HL-60 (cell line): ENCODE measurements at regions not wholly inside any gene's neighbourhood (a gene's known extent, or its start where the extent isn't known, plus 50 kb on each side); places are given as distances from the start of the nearest gene placed in this dataset.
A peak's percentile ranks its signal among the peaks of the same experiment; 100 is the strongest.

Experiments
- DNase-seq, 2 experiments: peaks; one replicate each; pipeline ENCODE4 v3.0.0-alpha.2; 2010 to 2020; ENCODE audit warnings: low read depth in 1 of 2, low spot score in 1 of 2
- H3K27ac ChIP-seq: fragments of 250-450 bp; sonication (Bioruptor Pico); replicated peaks from 2 replicates; pipeline ENCODE4 v1.5.1; 2020; ENCODE audit warnings: mild to moderate bottlenecking, moderate library complexity
- H3K27me3 ChIP-seq: fragments of 250-450 bp; sonication (Bioruptor Pico); 2 replicates; pipeline ENCODE4 v1.5.1; 2021; ENCODE audit warnings: mild to moderate bottlenecking, moderate library complexity; ENCODE audit not compliant: insufficient read depth, poor library complexity, severe bottlenecking
- H3K4me3 ChIP-seq: replicated peaks from 2 replicates; pipeline ENCODE4 v1.5.1; 2011; ENCODE audit warnings: mild to moderate bottlenecking, control low read depth, low read length; ENCODE audit not compliant: insufficient read depth
- GABPA ChIP-seq: IDR thresholded peaks from 2 replicates; pipeline ENCODE4 v1.6.1; 2012; ENCODE audit warnings: low read depth
- POLR2AphosphoS5 ChIP-seq: IDR thresholded peaks from 2 replicates; pipeline ENCODE4 v1.6.1; 2012; ENCODE audit warnings: low read depth
- SPI1 ChIP-seq: IDR thresholded peaks from 2 replicates; pipeline ENCODE4 v1.6.1; 2012; ENCODE audit warnings: low read depth, mild to moderate bottlenecking, borderline replicate concordance
- TF ChIP-seq, protein P1 (sequence below): IDR thresholded peaks from one replicate; pipeline ENCODE4 v1.5.1; 2011; ENCODE audit warnings: low read length, control low read depth, inconsistent platforms; ENCODE audit not compliant: insufficient read depth
- TF ChIP-seq, protein P2 (sequence below): IDR thresholded peaks from 2 replicates; pipeline ENCODE4 v1.6.1; 2012; ENCODE audit warnings: low read depth; ENCODE audit not compliant: insufficient replicate concordance

DNA sequence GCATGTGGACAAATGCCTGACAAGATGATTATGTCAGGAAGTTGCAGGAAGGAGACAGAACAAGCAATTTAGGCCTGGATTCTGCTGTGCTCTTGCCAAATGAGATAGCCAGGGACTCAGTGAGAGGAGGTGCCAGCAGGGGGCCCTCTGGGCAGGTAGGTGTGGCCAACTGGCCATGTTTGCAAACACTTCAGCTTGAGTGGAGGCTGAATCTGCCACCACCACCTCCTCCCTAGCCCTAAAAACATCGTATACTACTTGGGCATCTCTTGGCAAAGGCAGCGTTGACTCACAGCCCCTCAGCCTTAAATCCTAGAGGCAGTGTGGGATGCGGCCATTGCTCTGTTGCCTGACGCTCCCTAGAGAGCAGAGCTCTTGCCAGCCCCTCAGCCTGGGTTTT lies 95.1 kb upstream of the PLET1 start:
- Histone ChIP-seq H3K4me3 (no peak overlapping the region), H3K27ac (no peak overlapping the region), H3K27me3 (no peaks in the 10 kb centered on the region)
- TF ChIP-seq POLR2AphosphoS5 = no peak
- TF ChIP-seq, protein P1, sequence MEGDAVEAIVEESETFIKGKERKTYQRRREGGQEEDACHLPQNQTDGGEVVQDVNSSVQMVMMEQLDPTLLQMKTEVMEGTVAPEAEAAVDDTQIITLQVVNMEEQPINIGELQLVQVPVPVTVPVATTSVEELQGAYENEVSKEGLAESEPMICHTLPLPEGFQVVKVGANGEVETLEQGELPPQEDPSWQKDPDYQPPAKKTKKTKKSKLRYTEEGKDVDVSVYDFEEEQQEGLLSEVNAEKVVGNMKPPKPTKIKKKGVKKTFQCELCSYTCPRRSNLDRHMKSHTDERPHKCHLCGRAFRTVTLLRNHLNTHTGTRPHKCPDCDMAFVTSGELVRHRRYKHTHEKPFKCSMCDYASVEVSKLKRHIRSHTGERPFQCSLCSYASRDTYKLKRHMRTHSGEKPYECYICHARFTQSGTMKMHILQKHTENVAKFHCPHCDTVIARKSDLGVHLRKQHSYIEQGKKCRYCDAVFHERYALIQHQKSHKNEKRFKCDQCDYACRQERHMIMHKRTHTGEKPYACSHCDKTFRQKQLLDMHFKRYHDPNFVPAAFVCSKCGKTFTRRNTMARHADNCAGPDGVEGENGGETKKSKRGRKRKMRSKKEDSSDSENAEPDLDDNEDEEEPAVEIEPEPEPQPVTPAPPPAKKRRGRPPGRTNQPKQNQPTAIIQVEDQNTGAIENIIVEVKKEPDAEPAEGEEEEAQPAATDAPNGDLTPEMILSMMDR = peak; percentile 4
- DNase-seq = peak in 1 of 2 experiments; percentile 12

DNA sequence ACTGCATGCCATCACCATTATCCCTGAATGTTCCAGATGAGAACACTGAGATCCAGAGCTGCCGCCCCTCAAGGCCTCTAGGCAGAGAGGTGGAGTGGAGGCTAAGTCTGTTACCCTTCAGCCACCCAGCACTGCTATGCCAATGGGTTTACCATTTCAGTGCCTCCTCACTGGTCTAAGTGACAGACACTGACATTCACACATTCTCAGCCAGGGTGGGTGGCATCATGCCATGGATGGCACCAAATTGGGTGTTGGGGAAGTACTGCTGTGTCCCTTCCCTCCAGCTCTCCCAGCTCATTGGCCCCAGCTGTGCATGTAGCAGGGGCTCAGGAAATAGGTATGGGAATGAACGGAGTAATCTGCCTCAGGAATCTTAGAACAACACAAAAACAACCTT lies 96.8 kb upstream of the PLET1 start:
- Histone ChIP-seq H3K27ac (no peak overlapping the region), H3K4me3 (no peak overlapping the region), H3K27me3 (no peaks in the 10 kb centered on the region)
- DNase-seq = no peak
- TF ChIP-seq, protein P2, sequence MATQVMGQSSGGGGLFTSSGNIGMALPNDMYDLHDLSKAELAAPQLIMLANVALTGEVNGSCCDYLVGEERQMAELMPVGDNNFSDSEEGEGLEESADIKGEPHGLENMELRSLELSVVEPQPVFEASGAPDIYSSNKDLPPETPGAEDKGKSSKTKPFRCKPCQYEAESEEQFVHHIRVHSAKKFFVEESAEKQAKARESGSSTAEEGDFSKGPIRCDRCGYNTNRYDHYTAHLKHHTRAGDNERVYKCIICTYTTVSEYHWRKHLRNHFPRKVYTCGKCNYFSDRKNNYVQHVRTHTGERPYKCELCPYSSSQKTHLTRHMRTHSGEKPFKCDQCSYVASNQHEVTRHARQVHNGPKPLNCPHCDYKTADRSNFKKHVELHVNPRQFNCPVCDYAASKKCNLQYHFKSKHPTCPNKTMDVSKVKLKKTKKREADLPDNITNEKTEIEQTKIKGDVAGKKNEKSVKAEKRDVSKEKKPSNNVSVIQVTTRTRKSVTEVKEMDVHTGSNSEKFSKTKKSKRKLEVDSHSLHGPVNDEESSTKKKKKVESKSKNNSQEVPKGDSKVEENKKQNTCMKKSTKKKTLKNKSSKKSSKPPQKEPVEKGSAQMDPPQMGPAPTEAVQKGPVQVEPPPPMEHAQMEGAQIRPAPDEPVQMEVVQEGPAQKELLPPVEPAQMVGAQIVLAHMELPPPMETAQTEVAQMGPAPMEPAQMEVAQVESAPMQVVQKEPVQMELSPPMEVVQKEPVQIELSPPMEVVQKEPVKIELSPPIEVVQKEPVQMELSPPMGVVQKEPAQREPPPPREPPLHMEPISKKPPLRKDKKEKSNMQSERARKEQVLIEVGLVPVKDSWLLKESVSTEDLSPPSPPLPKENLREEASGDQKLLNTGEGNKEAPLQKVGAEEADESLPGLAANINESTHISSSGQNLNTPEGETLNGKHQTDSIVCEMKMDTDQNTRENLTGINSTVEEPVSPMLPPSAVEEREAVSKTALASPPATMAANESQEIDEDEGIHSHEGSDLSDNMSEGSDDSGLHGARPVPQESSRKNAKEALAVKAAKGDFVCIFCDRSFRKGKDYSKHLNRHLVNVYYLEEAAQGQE = no peak
- TF ChIP-seq POLR2AphosphoS5 = no peak
- TF ChIP-seq GABPA = no peak
- TF ChIP-seq, protein P1 = no peak
- TF ChIP-seq SPI1 = no peak

DNA sequence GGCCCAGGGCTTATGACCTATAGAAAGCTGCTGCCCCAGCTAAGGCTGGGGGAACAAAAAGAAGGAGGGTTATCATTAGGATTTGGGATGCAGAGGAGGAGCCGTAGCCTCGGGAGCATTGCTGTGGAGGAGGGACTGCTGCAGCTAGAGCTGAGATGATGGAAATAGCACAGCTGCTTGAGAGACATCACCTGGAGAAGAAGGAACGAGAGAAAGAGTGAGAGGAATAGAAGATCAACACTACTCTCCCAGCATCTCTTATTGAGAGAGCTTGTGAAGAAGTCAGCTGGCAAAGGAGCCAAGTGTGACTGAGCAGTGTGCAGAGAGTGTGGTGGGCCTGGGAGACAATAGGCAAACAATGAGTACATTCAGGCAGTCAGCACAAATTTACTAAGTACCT lies 100.7 kb upstream of the PLET1 start:
- TF ChIP-seq POLR2AphosphoS5 = no peak
- TF ChIP-seq GABPA = no peak
- no peak overlapping the region for H3K4me3 ChIP-seq
- DNase-seq = no peak
- no peak overlapping the region for H3K27ac ChIP-seq
- H3K27me3 ChIP-seq = no peaks in the 10 kb centered on the region

DNA sequence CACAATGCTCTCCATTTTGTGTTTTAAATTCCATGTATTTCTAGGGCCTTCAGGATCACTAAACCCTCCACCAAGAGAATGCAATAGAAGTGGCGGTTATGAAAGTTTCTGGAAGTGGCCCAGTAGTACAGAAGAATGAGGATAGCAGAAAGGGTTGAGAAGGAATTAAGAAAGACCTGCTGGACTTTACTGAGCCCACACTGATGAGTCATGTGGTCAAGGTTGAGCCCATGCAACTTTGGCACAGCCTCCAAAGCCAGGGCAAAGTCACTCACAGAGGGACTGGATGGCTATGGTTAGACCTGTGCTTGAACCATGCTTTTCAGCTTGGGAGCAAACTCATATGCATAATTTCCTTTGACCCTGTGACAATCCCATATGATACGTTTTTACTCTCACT lies 102.9 kb upstream of the PLET1 start:
- TF ChIP-seq, protein P1 = no peak
- TF ChIP-seq POLR2AphosphoS5 (no peak), SPI1 (no peak), GABPA (no peak)
- TF ChIP-seq, protein P2 = no peak
- no peaks in the 10 kb centered on the region for H3K27me3 ChIP-seq
- no peak overlapping the region for H3K27ac ChIP-seq
- DNase-seq = no peak
- no peak overlapping the region for H3K4me3 ChIP-seq
